ENCODE measurements at regions not wholly inside any gene's neighbourhood (a gene's known extent, or its start where the extent isn't known, plus 50 kb on each side); places are given as distances from the start of the nearest gene placed in this dataset.

DNA sequence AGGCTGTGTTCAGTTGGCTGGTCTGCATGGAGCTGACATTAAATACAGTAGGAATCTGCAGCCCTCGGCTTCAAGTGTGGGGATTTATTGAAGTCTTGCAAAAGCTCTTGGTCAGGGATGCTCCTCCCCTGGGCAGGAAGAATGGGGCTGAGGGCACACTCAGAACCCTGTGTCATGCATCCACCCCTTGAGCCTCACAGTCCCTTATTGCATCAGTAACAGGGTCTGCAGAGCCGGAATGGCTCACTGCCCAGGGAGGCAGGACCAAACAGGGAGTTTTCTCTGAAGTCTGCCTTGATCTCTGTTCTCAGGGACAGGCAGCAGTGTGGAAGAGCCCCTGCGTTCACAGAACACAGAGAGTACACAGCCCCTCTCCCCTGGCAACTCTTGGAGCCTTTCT lies 216.8 kb downstream of the ENGASE start:
- TF ChIP-seq, protein P1, sequence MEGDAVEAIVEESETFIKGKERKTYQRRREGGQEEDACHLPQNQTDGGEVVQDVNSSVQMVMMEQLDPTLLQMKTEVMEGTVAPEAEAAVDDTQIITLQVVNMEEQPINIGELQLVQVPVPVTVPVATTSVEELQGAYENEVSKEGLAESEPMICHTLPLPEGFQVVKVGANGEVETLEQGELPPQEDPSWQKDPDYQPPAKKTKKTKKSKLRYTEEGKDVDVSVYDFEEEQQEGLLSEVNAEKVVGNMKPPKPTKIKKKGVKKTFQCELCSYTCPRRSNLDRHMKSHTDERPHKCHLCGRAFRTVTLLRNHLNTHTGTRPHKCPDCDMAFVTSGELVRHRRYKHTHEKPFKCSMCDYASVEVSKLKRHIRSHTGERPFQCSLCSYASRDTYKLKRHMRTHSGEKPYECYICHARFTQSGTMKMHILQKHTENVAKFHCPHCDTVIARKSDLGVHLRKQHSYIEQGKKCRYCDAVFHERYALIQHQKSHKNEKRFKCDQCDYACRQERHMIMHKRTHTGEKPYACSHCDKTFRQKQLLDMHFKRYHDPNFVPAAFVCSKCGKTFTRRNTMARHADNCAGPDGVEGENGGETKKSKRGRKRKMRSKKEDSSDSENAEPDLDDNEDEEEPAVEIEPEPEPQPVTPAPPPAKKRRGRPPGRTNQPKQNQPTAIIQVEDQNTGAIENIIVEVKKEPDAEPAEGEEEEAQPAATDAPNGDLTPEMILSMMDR (conservative IDR thresholded peaks at IDR 0.05; ENCODE audit: low read depth, low read length), result no peak
- no peak for TF ChIP-seq EZH2 (IDR thresholded peaks at IDR 0.05; ENCODE audit: low read length, unreplicated experiment)
